ENCODE measurements at regions not wholly inside any gene's neighbourhood (a gene's known extent, or its start where the extent isn't known, plus 50 kb on each side); places are given as distances from the start of the nearest gene placed in this dataset.

- no peak for FAIRE-seq
Observed at GRCh38 chr3:182609575-182610156, 183.6 kb upstream of the ATP11B start.

GRCh38 chr3:182612332-182612731, 181.0 kb upstream of the ATP11B start:
- no peak for FAIRE-seq

GRCh38 chr3:182617500-182617899, 175.8 kb upstream of the ATP11B start:
- no peak for FAIRE-seq

GRCh38 chr3:182618085-182618732, 175.1 kb upstream of the ATP11B start:
- no peak for FAIRE-seq

GRCh38 chr3:182618981-182619591, 174.2 kb upstream of the ATP11B start:
- no peak for FAIRE-seq

- no peak for FAIRE-seq
Observed at GRCh38 chr3:182620723-182621434, 172.4 kb upstream of the ATP11B start.

- no peak for FAIRE-seq
Observed at GRCh38 chr3:182621435-182622240, 171.7 kb upstream of the ATP11B start.

GRCh38 chr3:182622241-182622545, 171.1 kb upstream of the ATP11B start:
- FAIRE-seq = no peak

GRCh38 chr3:182626484-182627467, 166.5 kb upstream of the ATP11B start:
- FAIRE-seq = no peak

GRCh38 chr3:182628531-182628930, 164.8 kb upstream of the ATP11B start:
- no peak for FAIRE-seq

GRCh38 chr3:182629521-182629920, 163.8 kb upstream of the ATP11B start:
- no peak for FAIRE-seq

GRCh38 chr3:182631183-182632076, 161.9 kb upstream of the ATP11B start:
- FAIRE-seq = no peak

- FAIRE-seq = no peak
Observed at GRCh38 chr3:182632077-182632393, 161.3 kb upstream of the ATP11B start.

- no peak for FAIRE-seq
Observed at GRCh38 chr3:182633186-182633585, 160.1 kb upstream of the ATP11B start.

- FAIRE-seq = no peak
Observed at GRCh38 chr3:182636646-182637045, 156.7 kb upstream of the ATP11B start.

- FAIRE-seq = no peak
Observed at GRCh38 chr3:182637350-182638110, 155.8 kb upstream of the ATP11B start.

GRCh38 chr3:182644013-182644412, 149.3 kb upstream of the ATP11B start:
- no peak for FAIRE-seq

- no peak for FAIRE-seq
Observed at GRCh38 chr3:182644790-182645433, 148.4 kb upstream of the ATP11B start.

GRCh38 chr3:182650568-182651128, 142.7 kb upstream of the ATP11B start:
- FAIRE-seq = no peak

Measured in A204.1 (cell line).